Nephron (organoid): ENCODE measurements at regions not wholly inside any gene's neighbourhood (a gene's known extent, or its start where the extent isn't known, plus 50 kb on each side); places are given as distances from the start of the nearest gene placed in this dataset.

ENCODE experiments used
- H3K27ac Mint-ChIP-seq, 3 experiments: 2 replicates each; pipeline ENCODE4 v1.8.0; 2020; ENCODE audit warnings: mixed read lengths in 3 of 3, mild to moderate bottlenecking in 2 of 3, moderate library complexity in 1 of 3
- H3K27me3 Mint-ChIP-seq: 2 replicates; pipeline ENCODE4 v1.8.0; 2021; ENCODE audit warnings: low read depth, mild to moderate bottlenecking, moderate library complexity, mixed read lengths
- H3K36me3 Mint-ChIP-seq: 2 replicates; pipeline ENCODE4 v1.8.0; 2020; ENCODE audit warnings: low read depth, mixed read lengths
- H3K4me1 Mint-ChIP-seq: 2 replicates; pipeline ENCODE4 v1.8.0; 2020; ENCODE audit warnings: mixed read lengths
- H3K4me3 Mint-ChIP-seq, 3 experiments: 2 replicates each; pipeline ENCODE4 v1.8.0; 2020; ENCODE audit warnings: mild to moderate bottlenecking in 3 of 3, mixed read lengths in 3 of 3, moderate library complexity in 2 of 3
- H3K9me3 Mint-ChIP-seq: 2 replicates; pipeline ENCODE4 v1.8.0; 2020; ENCODE audit warnings: mixed read lengths
- TF ChIP-seq, protein P1 (sequence below), 3 experiments: fragments of 200-600 bp; sonication (generic); IDR thresholded peaks; one replicate each; pipeline ENCODE4 v1.5.0; 2021; ENCODE audit warnings: antibody characterized with exemption in 3 of 3; ENCODE audit not compliant: unreplicated experiment in 3 of 3

DNA sequence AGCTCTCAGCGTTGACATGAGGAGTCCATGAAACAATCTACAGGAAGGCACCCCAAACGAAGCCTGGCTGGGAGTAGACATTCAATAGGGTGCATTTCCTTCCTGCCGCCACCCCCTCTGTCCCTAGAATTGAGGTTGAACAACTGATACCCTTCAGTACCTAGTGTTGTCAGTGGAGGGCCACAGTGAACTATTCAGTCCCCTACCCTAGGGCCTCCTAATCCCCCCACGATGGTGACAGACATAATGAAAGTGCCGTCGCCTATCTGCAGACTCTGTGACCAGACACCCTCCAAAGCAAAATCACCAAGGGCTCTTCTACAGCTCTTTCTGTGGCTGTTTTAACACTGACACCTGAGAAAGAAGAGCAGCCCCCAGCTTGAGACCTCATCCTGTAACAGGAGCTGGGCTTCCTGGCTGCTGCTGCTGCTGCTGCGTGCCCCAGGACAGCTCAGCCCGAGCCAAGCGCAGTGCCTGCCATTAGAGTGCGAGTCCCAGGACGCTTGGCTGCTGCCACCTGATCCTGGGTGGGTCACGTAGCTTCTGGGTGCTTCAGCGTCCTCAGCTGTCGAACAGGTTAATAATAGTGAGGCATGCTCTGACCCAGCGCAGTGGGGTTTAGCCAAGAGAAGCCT is 183.0 kb downstream of the ZBTB18 start:
- Mint-ChIP-seq H3K4me3 (peak overlapping the region in 1 of 3 experiments; percentile 2), H3K9me3 (no peaks in the 10 kb centered on the region), H3K27me3 (peaks cover 42% of the 10 kb centered on the region), H3K36me3 (no peaks in the 10 kb centered on the region), H3K4me1 (peaks cover 51% of the 10 kb centered on the region), H3K27ac (peak overlapping the region in 1 of 3 experiments; percentile 6)
- TF ChIP-seq, protein P1, sequence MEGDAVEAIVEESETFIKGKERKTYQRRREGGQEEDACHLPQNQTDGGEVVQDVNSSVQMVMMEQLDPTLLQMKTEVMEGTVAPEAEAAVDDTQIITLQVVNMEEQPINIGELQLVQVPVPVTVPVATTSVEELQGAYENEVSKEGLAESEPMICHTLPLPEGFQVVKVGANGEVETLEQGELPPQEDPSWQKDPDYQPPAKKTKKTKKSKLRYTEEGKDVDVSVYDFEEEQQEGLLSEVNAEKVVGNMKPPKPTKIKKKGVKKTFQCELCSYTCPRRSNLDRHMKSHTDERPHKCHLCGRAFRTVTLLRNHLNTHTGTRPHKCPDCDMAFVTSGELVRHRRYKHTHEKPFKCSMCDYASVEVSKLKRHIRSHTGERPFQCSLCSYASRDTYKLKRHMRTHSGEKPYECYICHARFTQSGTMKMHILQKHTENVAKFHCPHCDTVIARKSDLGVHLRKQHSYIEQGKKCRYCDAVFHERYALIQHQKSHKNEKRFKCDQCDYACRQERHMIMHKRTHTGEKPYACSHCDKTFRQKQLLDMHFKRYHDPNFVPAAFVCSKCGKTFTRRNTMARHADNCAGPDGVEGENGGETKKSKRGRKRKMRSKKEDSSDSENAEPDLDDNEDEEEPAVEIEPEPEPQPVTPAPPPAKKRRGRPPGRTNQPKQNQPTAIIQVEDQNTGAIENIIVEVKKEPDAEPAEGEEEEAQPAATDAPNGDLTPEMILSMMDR (IDR thresholded peaks at IDR 0.05; ENCODE audit: unreplicated experiment in 3 of 3) = no peak

DNA sequence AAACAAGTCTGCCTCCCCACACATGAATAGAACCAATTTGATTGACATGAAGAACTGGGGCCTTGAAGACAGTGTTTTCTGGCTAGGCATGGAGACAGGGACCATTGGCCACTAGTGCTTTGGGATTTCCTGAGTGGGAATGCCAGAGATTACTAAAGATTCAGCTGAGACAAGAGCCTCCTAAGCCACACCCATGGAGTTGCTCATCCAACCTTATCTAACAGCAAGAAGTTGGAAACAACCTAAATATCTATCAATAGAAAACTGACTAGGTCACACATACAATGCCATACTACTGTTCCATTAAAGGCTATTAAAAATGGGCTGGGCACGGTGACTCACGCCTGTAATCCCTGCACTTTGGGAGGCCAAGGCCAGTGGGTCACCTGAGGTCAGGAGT is 184.1 kb downstream of the ZBTB18 start:
- Mint-ChIP-seq H3K36me3 (no peaks in the 10 kb centered on the region), H3K4me1 (peaks cover 46% of the 10 kb centered on the region), H3K9me3 (no peaks in the 10 kb centered on the region), H3K4me3 (no peak overlapping the region), H3K27me3 (peaks cover 38% of the 10 kb centered on the region), H3K27ac (no peak overlapping the region)
- TF ChIP-seq, protein P1 (IDR thresholded peaks at IDR 0.05; ENCODE audit: unreplicated experiment in 3 of 3) = no peak

DNA sequence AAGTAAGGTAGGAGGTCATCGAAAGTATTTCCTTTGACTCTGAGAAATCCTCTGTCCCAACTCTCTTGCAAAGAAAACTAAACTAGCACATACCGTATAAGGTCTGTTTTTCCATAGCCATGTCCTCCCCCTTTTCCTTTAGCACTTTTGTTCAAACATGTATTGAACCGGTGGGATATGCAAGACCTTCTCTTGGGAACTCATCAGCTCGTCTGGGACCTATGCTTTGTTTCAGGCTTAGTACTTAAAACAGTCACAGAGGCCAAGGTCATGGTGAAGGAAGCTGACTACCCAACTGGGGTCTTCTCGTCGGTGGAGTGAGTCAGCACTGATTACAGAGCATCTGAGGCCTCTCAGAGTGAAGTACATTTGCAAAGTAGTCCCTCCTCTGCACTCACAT is 185.0 kb downstream of the ZBTB18 start:
- Mint-ChIP-seq H3K4me3 (no peak overlapping the region), H3K9me3 (no peaks in the 10 kb centered on the region), H3K36me3 (no peaks in the 10 kb centered on the region), H3K4me1 (peaks cover 37% of the 10 kb centered on the region), H3K27me3 (peaks cover 30% of the 10 kb centered on the region), H3K27ac (no peak overlapping the region)
- TF ChIP-seq, protein P1 (IDR thresholded peaks at IDR 0.05; ENCODE audit: unreplicated experiment in 3 of 3) = no peak

DNA sequence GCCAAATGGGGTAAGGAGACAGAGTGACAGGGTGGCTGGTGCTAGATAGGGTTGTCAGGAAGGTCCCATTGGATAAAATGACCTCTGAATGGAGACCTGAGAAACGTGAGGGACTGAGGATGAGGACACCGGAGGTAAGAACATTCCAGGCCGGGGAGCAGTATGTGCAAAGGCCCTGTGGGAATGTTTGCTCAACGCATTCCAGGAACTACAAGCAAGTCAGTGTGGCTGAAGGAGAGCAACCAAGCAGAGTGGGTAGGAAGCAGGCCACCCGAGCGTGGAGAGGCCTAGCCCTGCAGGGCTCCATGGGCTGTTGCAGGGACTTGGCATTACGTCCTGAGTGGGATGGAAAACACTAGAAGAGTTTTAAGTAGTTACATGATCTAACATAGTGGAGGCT is 185.6 kb downstream of the ZBTB18 start:
- H3K27me3 Mint-ChIP-seq = peaks cover 24% of the 10 kb centered on the region
- H3K4me1 Mint-ChIP-seq = peaks cover 31% of the 10 kb centered on the region
- no peak overlapping the region for H3K27ac Mint-ChIP-seq
- TF ChIP-seq, protein P1 (IDR thresholded peaks at IDR 0.05; ENCODE audit: unreplicated experiment in 3 of 3) = no peak
- no peaks in the 10 kb centered on the region for H3K9me3 Mint-ChIP-seq
- no peaks in the 10 kb centered on the region for H3K36me3 Mint-ChIP-seq
- no peak overlapping the region for H3K4me3 Mint-ChIP-seq

- Mint-ChIP-seq H3K4me3 (no peak overlapping the region), H3K9me3 (no peaks in the 10 kb centered on the region), H3K27ac (no peak overlapping the region), H3K27me3 (peaks cover 20% of the 10 kb centered on the region), H3K36me3 (no peaks in the 10 kb centered on the region), H3K4me1 (peaks cover 28% of the 10 kb centered on the region)
- TF ChIP-seq, protein P1 (IDR thresholded peaks at IDR 0.05; ENCODE audit: unreplicated experiment in 3 of 3) = no peak
Measured at GRCh38 chr1:244237445-244237844, 186.4 kb downstream of the ZBTB18 start.

DNA sequence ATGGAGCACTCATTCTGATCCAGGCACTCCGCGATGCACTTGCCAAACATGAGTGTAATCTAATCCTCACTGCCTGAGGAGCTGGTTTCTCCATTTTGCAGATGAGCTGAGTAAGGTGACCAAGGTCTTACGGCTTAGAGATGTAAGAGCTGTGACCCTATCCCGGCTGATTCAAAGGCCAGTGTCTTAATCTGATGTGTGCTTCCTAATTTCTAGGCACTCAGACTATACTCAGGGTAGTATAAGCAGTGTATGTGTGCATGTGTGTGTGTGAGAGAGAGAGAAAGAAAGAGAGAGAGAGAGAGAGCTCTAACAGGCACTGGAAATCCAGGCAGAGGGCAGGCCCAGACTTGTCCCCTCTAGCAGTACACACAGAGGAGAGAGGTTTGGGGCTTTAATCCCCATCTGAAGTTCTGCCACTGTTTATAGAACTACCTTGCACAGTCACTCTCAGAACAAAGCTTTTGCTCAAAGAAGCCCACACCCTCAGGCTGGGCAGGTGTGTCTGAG is 188.2 kb downstream of the ZBTB18 start:
- peaks cover 11% of the 10 kb centered on the region for H3K27me3 Mint-ChIP-seq
- H3K4me3 Mint-ChIP-seq = no peak overlapping the region
- no peaks in the 10 kb centered on the region for H3K36me3 Mint-ChIP-seq
- peaks cover 15% of the 10 kb centered on the region for H3K4me1 Mint-ChIP-seq
- TF ChIP-seq, protein P1 (IDR thresholded peaks at IDR 0.05; ENCODE audit: unreplicated experiment in 3 of 3) = no peak
- H3K9me3 Mint-ChIP-seq = no peaks in the 10 kb centered on the region
- no peak overlapping the region for H3K27ac Mint-ChIP-seq
